H1 (cell line): ENCODE measurements at regions not wholly inside any gene's neighbourhood (a gene's known extent, or its start where the extent isn't known, plus 50 kb on each side); places are given as distances from the start of the nearest gene placed in this dataset.

Experiments
- CTCF ChIA-PET: fragments of 300-600 bp; sonication (Branson Sonifier 250); formaldehyde crosslinking; loops from one replicate; lab custom pipeline; 2021; ENCODE audit not compliant: partially characterized antibody; lab: Charles Lee
- POLR2A ChIA-PET: fragments of 300-600 bp; sonication (Branson Sonifier 250); formaldehyde crosslinking; loops from one replicate; lab custom pipeline; 2021; ENCODE audit warnings: inconsistent platforms; ENCODE audit not compliant: partially characterized antibody; lab: Charles Lee
- DNase-seq, 2 experiments: peaks; one replicate each; pipeline versions ENCODE4 v3.0.0 to v3.0.0-alpha.2; 2010 to 2022; ENCODE audit warnings: low spot score in 2 of 2, low read depth in 1 of 2, mixed read lengths in 1 of 2
- FAIRE-seq: peaks from 2 replicates; lab custom pipeline; 2011; peaks lifted over from hg19 to GRCh38; lab: Jason Lieb, UNC
- H2AFZ ChIP-seq: 2 replicates; pipeline ENCODE4 v1.8.1; 2012; ENCODE audit warnings: low read length, inconsistent platforms
- H2AK5ac ChIP-seq: 2 replicates; pipeline ENCODE4 v1.6.1; 2013; ENCODE audit warnings: low read depth, low read length
- H2BK120ac ChIP-seq: replicated peaks from 2 replicates; pipeline ENCODE3; 2013; ENCODE audit warnings: low read depth, low read length, inconsistent platforms
- H2BK12ac ChIP-seq: 2 replicates; pipeline ENCODE4 v1.6.1; 2013; ENCODE audit warnings: low read depth, low read length
- H2BK15ac ChIP-seq: 2 replicates; pipeline ENCODE4 v1.6.1; 2013; ENCODE audit warnings: low read length
- H2BK20ac ChIP-seq: 2 replicates; pipeline ENCODE4 v1.6.1; 2013; ENCODE audit warnings: low read length
- H2BK5ac ChIP-seq: 2 replicates; pipeline ENCODE4 v1.6.1; 2013; ENCODE audit warnings: low read depth, low read length
- H3K14ac ChIP-seq: 2 replicates; pipeline ENCODE4 v1.6.1; 2013; ENCODE audit warnings: inconsistent platforms; ENCODE audit not compliant: insufficient read length
- H3K18ac ChIP-seq: 2 replicates; pipeline ENCODE4 v1.6.1; 2013; ENCODE audit warnings: low read length; ENCODE audit errors: extremely low read depth
- H3K23ac ChIP-seq: 2 replicates; pipeline ENCODE4 v1.6.1; 2013; ENCODE audit warnings: inconsistent platforms; ENCODE audit not compliant: insufficient read length
- H3K23me2 ChIP-seq: 2 replicates; pipeline ENCODE4 v1.6.1; 2013; ENCODE audit warnings: low read depth, low read length
- H3K27ac ChIP-seq: 2 replicates; pipeline ENCODE4 v1.6.1; 2011; ENCODE audit warnings: low read depth, low read length, inconsistent platforms
- H3K27me3 ChIP-seq, 4 experiments: replicated peaks in 1 of 4; 1 replicate in 1 of 4; 2 replicates in 3 of 4; pipeline versions ENCODE4 v1.6.1 to v1.8.1; 2011 to 2013; ENCODE audit warnings: low read length in 3 of 4, mild to moderate bottlenecking in 3 of 4, inconsistent platforms in 2 of 4, mixed read lengths in 2 of 4, moderate library complexity in 1 of 4; ENCODE audit not compliant: control insufficient read depth in 3 of 4, insufficient read depth in 3 of 4; ENCODE audit errors: extremely low read depth in 1 of 4
- H3K36me3 ChIP-seq, 4 experiments: 2 replicates each; pipeline versions ENCODE4 v1.6.1 to v1.8.1; 2011 to 2013; ENCODE audit warnings: mild to moderate bottlenecking in 4 of 4, low read length in 3 of 4, moderate library complexity in 2 of 4, control low read depth in 1 of 4, inconsistent platforms in 1 of 4; ENCODE audit not compliant: insufficient read depth in 4 of 4, control insufficient read depth in 2 of 4
- H3K4ac ChIP-seq: replicated peaks from 2 replicates; pipeline ENCODE3; 2013; ENCODE audit warnings: low read length, low read depth, mixed read lengths, inconsistent platforms; ENCODE audit not compliant: insufficient read length
- H3K4me1 ChIP-seq, 4 experiments: replicated peaks in 1 of 4; 1 replicate in 1 of 4; 2 replicates in 3 of 4; pipeline versions ENCODE4 v1.6.1 to v1.8.1; 2011 to 2013; ENCODE audit warnings: low read length in 3 of 4, inconsistent platforms in 2 of 4, mixed read lengths in 1 of 4; ENCODE audit not compliant: insufficient read depth in 4 of 4, control insufficient read depth in 3 of 4
- H3K4me2 ChIP-seq, 2 experiments: 2 replicates each; pipeline versions ENCODE4 v1.6.1 to v1.8.1; 2011 to 2013; ENCODE audit warnings: low read depth in 2 of 2, low read length in 2 of 2, control low read depth in 1 of 2, inconsistent platforms in 1 of 2, mild to moderate bottlenecking in 1 of 2; ENCODE audit not compliant: insufficient read depth in 1 of 2
- H3K4me3 ChIP-seq, 4 experiments: fragments of 200-600, 300-600 bp in 1 of 4; sonication (generic), shearing (Covaris generic), sonication (Bioruptor Twin) in 1 of 4; 2 replicates each; pipeline versions ENCODE4 v1.5.1 to v1.8.1; 2011 to 2016; ENCODE audit warnings: low read length in 4 of 4, low read depth in 3 of 4, control low read depth in 2 of 4, inconsistent platforms in 2 of 4, mild to moderate bottlenecking in 2 of 4, mixed read lengths in 1 of 4, moderate library complexity in 1 of 4; ENCODE audit not compliant: insufficient read depth in 2 of 4; ENCODE audit errors: extremely low read depth in 1 of 4
- H3K56ac ChIP-seq: replicated peaks from 2 replicates; pipeline ENCODE3; 2013; ENCODE audit warnings: low read depth, mild to moderate bottlenecking, mixed read lengths, low read length, inconsistent platforms; ENCODE audit not compliant: insufficient read length
- H3K79me1 ChIP-seq: 2 replicates; pipeline ENCODE4 v1.6.1; 2013; ENCODE audit warnings: low read depth, low read length, control low read depth
- H3K79me2 ChIP-seq, 2 experiments: 2 replicates each; pipeline versions ENCODE4 v1.6.1 to v1.8.1; 2012 to 2013; ENCODE audit warnings: low read length in 2 of 2, mild to moderate bottlenecking in 2 of 2, inconsistent platforms in 1 of 2; ENCODE audit not compliant: insufficient read depth in 2 of 2, control insufficient read depth in 1 of 2
- H3K9ac ChIP-seq, 4 experiments: replicated peaks in 1 of 4; 1 replicate in 1 of 4; 2 replicates in 3 of 4; pipeline versions ENCODE4 v1.6.1 to v1.8.1; 2011 to 2013; ENCODE audit warnings: low read depth in 3 of 4, low read length in 3 of 4, control low read depth in 2 of 4, mild to moderate bottlenecking in 2 of 4, moderate library complexity in 2 of 4, inconsistent platforms in 1 of 4; ENCODE audit errors: extremely low read depth in 1 of 4
- H3K9me3 ChIP-seq, 2 experiments: 2 replicates each; pipeline versions ENCODE4 v1.6.1 to v1.8.1; 2012 to 2013; ENCODE audit warnings: mild to moderate bottlenecking in 2 of 2, moderate library complexity in 2 of 2, control low read depth in 1 of 2, inconsistent platforms in 1 of 2, low read depth in 1 of 2, low read length in 1 of 2, mixed read lengths in 1 of 2; ENCODE audit not compliant: insufficient read depth in 2 of 2
- H4K20me1 ChIP-seq, 2 experiments: replicated peaks in 1 of 2; 2 replicates each; pipeline versions ENCODE3 to v1.8.1; 2011 to 2013; ENCODE audit warnings: inconsistent platforms in 2 of 2, low read length in 2 of 2, mild to moderate bottlenecking in 1 of 2; ENCODE audit not compliant: insufficient read depth in 2 of 2, control insufficient read depth in 1 of 2
- H4K5ac ChIP-seq: 2 replicates; pipeline ENCODE4 v1.6.1; 2013; ENCODE audit warnings: low read length, low read depth, mixed read lengths, inconsistent platforms; ENCODE audit not compliant: insufficient read length
- H4K8ac ChIP-seq: 2 replicates; pipeline ENCODE4 v1.8.0; 2013; ENCODE audit warnings: mild to moderate bottlenecking, moderate library complexity, low read length, inconsistent platforms; ENCODE audit not compliant: insufficient read depth; ENCODE audit errors: extremely low read depth
- H4K91ac ChIP-seq: replicated peaks from 2 replicates; pipeline ENCODE3; 2013; ENCODE audit warnings: low read length, mixed read lengths, inconsistent platforms; ENCODE audit not compliant: insufficient read length
- CBX8 ChIP-seq: fragments of 300-800, 300-1000 bp; sonication (generic); IDR thresholded peaks from 2 replicates; pipeline ENCODE4 v1.7.1; 2016; ENCODE audit warnings: low read depth, low read length, borderline replicate concordance
- EGR1 ChIP-seq: IDR thresholded peaks from 2 replicates; pipeline ENCODE4 v1.6.1; 2011; ENCODE audit warnings: low read depth, low read length, borderline replicate concordance
- GTF2F1 ChIP-seq: IDR thresholded peaks from 2 replicates; pipeline ENCODE4 v1.6.1; 2012; ENCODE audit warnings: low read depth, low read length, improper control_type of control experiment, borderline replicate concordance
- HDAC6 ChIP-seq: IDR thresholded peaks from one replicate; pipeline ENCODE4 v1.7.1; 2012; ENCODE audit warnings: low read depth, mild to moderate bottlenecking, inconsistent platforms, low read length, moderate library complexity
- JUN ChIP-seq: IDR thresholded peaks from 2 replicates; pipeline ENCODE4 v1.6.1; 2011; ENCODE audit warnings: low read depth, mild to moderate bottlenecking, improper control_type of control experiment, low read length
- KDM1A ChIP-seq: fragments of 200-600, 300-600 bp; sonication (generic); IDR thresholded peaks from 2 replicates; pipeline ENCODE4 v1.7.1; 2016; ENCODE audit warnings: mild to moderate bottlenecking, low read length, borderline replicate concordance
- MAFK ChIP-seq: IDR thresholded peaks from 2 replicates; pipeline ENCODE4 v1.6.1; 2012; ENCODE audit warnings: low read depth, mild to moderate bottlenecking, improper control_type of control experiment, low read length
- POLR2A ChIP-seq, 2 experiments: IDR thresholded peaks; 1 replicate in 1 of 2; 2 replicates in 1 of 2; pipeline ENCODE4 v1.6.1; 2011; ENCODE audit warnings: low read depth in 2 of 2, low read length in 2 of 2, mild to moderate bottlenecking in 2 of 2; ENCODE audit errors: control extremely low read depth in 1 of 2
- RFX5 ChIP-seq: IDR thresholded peaks from 2 replicates; pipeline ENCODE4 v1.6.1; 2011; ENCODE audit warnings: low read depth, low read length, improper control_type of control experiment, borderline replicate concordance
- TBP ChIP-seq: IDR thresholded peaks from 2 replicates; pipeline ENCODE4 v1.6.1; 2011; ENCODE audit warnings: low read depth, low read length, improper control_type of control experiment
- TCF12 ChIP-seq: IDR thresholded peaks from 2 replicates; pipeline ENCODE4 v1.6.1; 2011; ENCODE audit warnings: low read depth, mild to moderate bottlenecking, low read length
- WGBS, 2 experiments: shearing (Covaris generic) in 1 of 2; methylation state at CpG; one replicate each; pipeline versions ENCODE4 v1.1.6 to v1.1.7; 2013 to 2015; ENCODE audit warnings: low lambda C conversion rate in 2 of 2, mixed read lengths in 2 of 2, inconsistent platforms in 1 of 2, low coverage in 1 of 2, missing lambda C conversion rate in 1 of 2; ENCODE audit not compliant: insufficient replicate concordance in 2 of 2, insufficient coverage in 1 of 2, insufficient read length in 1 of 2; ENCODE audit errors: extremely low coverage in 1 of 2, missing lambda C conversion rate in 1 of 2; 5-methylcytosine and 5-hydroxymethylcytosine counted together
- TF ChIP-seq, protein P1 (sequence below), 3 experiments: IDR thresholded peaks; 1 replicate in 2 of 3; 2 replicates in 1 of 3; pipeline versions ENCODE4 v1.5.1 to v1.6.1; 2011; ENCODE audit warnings: low read length in 3 of 3, mild to moderate bottlenecking in 3 of 3, inconsistent platforms in 2 of 3, low read depth in 1 of 3, moderate library complexity in 1 of 3; ENCODE audit not compliant: insufficient read depth in 1 of 3; ENCODE audit errors: control extremely low read depth in 1 of 3
- TF ChIP-seq, protein P2 (sequence below): IDR thresholded peaks from 2 replicates; pipeline ENCODE4 v1.6.1; 2012; ENCODE audit warnings: inconsistent platforms

DNA sequence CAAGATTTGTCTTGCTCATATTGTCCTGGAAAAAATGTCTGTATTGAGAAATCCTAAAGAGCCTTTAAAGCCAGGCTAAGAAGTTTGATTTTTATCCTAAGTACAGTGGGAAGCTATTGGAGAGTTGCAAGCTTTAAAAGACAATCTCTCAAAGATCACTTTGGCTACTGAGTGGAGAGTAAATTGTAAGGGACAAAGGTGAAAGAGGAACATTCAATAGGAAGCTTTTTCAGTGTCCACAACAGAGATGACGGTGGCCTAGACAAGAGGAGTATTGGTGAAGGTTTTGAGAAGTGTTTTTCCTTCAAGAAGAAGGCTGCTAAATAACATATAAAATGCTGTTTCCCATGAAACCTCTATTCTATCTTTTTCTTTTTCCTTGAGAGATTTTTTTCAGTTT is 249.5 kb upstream of the IL12A start:
- Histone ChIP-seq H3K79me1 (no peaks in the 10 kb centered on the region), H4K20me1 (no peaks in the 10 kb centered on the region), H3K9me3 (no peaks in the 10 kb centered on the region), H3K9ac (no peak overlapping the region), H3K4me2 (no peak overlapping the region), H2AK5ac (no peak overlapping the region), H4K91ac (no peak overlapping the region), H2BK20ac (no peak overlapping the region), H3K27me3 (no peaks in the 10 kb centered on the region), H2BK120ac (no peak overlapping the region), H3K79me2 (no peaks in the 10 kb centered on the region), H3K14ac (no peak overlapping the region), H4K5ac (no peak overlapping the region), H3K36me3 (no peaks in the 10 kb centered on the region), H2AFZ (no peak overlapping the region), H3K23me2 (no peaks in the 10 kb centered on the region), H3K56ac (no peak overlapping the region), H2BK12ac (no peak overlapping the region), H3K23ac (no peak overlapping the region), H3K18ac (no peak overlapping the region), H3K4me3 (no peak overlapping the region), H3K4ac (no peak overlapping the region), H2BK5ac (no peak overlapping the region), H2BK15ac (no peak overlapping the region), H3K27ac (no peak overlapping the region), H3K4me1 (peaks cover 0 to 2% (median 0%) of the 10 kb centered on the region in 4 experiments; a peak in 1 of 7 replicates), H4K8ac (no peak overlapping the region)
- ChIA-PET POLR2A (no interaction called here), CTCF (no interaction called here)
- no peak for DNase-seq
- no peak for FAIRE-seq
- 95% methylated on average over 1 of the region's 1 CpG; no CpG with 5 or more reads in 1 of the 2 experiments for WGBS, 2 experiments
- TF ChIP-seq CBX8: no peak
- TF ChIP-seq GTF2F1: no peak
- no peak for TF ChIP-seq POLR2A (IDR thresholded peaks at IDR 0.05; ENCODE audit: control extremely low read depth in 1 of 2, low read depth in 2 of 2, low read length in 2 of 2)
- TF ChIP-seq, protein P1, sequence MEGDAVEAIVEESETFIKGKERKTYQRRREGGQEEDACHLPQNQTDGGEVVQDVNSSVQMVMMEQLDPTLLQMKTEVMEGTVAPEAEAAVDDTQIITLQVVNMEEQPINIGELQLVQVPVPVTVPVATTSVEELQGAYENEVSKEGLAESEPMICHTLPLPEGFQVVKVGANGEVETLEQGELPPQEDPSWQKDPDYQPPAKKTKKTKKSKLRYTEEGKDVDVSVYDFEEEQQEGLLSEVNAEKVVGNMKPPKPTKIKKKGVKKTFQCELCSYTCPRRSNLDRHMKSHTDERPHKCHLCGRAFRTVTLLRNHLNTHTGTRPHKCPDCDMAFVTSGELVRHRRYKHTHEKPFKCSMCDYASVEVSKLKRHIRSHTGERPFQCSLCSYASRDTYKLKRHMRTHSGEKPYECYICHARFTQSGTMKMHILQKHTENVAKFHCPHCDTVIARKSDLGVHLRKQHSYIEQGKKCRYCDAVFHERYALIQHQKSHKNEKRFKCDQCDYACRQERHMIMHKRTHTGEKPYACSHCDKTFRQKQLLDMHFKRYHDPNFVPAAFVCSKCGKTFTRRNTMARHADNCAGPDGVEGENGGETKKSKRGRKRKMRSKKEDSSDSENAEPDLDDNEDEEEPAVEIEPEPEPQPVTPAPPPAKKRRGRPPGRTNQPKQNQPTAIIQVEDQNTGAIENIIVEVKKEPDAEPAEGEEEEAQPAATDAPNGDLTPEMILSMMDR (IDR thresholded peaks at IDR 0.05; ENCODE audit: control extremely low read depth in 1 of 3, insufficient read depth in 1 of 3, low read depth in 1 of 3, low read length in 3 of 3): no peak
- no peak for TF ChIP-seq EGR1
- TF ChIP-seq JUN: no peak
- TF ChIP-seq MAFK: no peak
- TF ChIP-seq TCF12: no peak
- no peak for TF ChIP-seq KDM1A
- no peak for TF ChIP-seq TBP
- TF ChIP-seq HDAC6: no peak
- no peak for TF ChIP-seq RFX5
- TF ChIP-seq, protein P2, sequence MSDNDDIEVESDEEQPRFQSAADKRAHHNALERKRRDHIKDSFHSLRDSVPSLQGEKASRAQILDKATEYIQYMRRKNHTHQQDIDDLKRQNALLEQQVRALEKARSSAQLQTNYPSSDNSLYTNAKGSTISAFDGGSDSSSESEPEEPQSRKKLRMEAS: no peak
